ENCODE measurements at regions not wholly inside any gene's neighbourhood (a gene's known extent, or its start where the extent isn't known, plus 50 kb on each side); places are given as distances from the start of the nearest gene placed in this dataset.

DNA sequence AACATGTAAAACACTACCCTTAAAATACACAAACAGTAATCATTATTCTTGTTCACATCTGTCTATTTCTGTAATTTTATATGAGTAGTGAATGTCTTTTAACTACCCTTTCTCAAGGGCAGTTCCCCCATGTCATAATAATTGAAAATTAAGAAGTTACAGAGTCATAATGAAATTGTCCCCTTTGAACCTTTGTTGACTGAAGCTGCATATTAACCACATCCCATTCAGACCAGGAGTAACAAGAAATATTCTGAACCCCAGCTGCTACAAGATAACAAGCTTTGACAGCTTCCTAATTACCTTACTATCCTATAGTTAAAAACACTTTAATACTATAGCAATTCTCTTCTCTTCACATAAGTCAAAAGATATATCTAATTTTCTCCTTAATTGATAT is 635.9 kb upstream of the SUCLG2 start:
- DNase-seq: no peak

DNA sequence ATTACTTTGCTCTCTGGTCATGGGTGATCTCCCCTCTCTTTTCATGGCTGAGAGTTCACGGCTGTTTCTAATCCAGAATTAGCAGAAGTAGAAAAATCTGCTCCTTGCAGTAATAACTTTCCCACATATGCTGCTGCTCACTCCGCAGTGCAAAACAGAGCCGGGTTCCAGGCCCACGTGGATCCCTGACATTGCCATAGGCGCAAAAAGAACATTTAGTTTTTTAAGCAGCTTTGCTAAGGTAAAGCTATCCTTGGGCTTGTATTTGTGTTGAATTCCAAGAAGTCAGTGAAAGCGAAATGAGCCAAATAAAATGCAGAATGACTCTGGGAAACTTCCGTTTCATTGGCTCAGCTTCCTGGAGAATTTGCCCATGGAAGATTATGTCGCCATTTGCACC is 633.7 kb upstream of the SUCLG2 start:
- DNase-seq: no peak

- no peak for DNase-seq
Observed at GRCh38 chr3:68287101-68287500, 632.7 kb upstream of the SUCLG2 start.

- no peak for DNase-seq
Observed at GRCh38 chr3:68274286-68274685, 619.9 kb upstream of the SUCLG2 start.

DNA sequence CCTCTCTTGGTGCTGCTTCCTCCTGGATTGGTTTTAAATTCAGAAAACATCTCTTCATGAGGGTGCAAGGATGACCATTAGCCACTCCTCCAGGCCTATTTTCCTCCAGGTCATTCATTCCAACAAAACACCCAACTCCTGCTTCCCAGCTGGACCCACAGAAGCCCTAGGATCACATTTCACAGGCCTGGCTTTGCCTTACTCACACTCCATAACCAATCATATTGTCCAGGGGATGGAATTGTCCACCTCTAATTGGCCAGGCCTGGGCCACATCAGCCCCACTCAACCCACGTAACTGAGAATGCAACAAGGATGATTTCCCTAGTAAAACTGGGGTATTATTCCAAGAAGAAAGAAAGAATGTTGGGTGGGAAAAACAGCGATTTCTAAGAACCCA is 616.7 kb upstream of the SUCLG2 start:
- no peak for DNase-seq

DNA sequence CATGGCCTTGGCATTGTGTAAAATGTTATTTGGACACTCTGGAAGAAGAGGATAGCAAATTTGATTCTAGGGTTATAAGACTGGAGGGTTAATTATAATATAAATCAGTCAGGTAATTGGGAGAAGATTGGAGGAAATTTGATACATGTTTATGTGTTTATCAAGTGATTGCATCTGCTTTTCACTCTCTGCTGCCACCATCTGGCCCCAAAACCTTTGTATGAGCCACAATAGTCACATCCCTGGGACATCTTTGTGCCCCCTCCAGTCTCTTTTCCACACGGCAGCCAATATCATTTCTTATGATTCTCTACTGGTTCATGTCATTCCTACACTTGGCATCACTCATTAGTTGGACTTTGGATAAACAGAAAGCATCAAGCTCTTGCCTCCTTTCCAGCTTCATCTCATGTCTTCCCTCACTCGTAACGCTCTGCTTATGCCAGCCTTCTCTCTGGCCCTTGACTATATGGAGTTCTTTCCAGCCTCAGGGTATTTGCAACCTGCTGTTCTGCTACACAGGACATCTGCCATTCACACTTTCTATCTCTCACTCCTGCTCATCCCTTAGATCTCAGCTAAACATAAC is 602.3 kb upstream of the SUCLG2 start:
- peak; percentile 17 for DNase-seq

DNA sequence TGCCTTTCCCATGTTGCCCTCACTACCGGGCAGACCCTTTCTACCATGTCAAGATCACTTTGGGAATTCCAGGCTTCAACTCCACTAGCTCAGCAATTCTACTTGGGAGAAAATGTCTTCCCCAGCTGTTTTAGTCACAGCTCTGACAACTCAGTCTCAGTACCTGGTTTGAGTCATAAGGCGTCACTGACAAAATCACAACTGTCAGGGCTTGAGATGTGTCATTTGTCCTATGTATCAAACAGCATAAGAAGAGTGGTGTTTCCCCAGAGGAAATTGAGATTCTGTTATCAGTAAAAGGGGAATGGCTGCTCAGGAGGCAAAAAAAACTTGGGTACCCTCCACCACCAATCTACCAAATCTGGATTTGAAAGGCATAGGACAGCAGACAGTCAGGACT is 594.9 kb upstream of the SUCLG2 start:
- DNase-seq: no peak

DNA sequence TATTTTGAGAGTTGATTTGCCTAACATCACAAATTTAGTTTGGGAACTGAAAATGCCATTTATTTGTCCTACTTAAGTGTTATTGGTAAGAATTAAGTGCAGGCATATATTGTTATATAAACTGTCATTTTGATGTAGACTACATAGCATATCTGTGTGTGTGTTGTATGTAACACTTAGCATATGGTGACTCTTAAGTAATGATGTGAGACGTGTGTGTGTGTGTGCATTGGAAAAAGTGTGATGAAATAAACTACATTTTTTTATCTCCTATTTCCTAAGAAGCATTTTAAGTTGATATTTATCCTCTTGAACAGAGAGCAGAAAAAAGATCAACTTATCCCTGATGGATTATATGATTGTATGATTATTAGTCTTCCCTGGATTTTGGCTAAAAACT is 588.2 kb upstream of the SUCLG2 start:
- no peak for DNase-seq

- DNase-seq: no peak
Observed at GRCh38 chr3:68239542-68239941, 585.1 kb upstream of the SUCLG2 start.

- DNase-seq: no peak
Observed at GRCh38 chr3:68234076-68234780, 579.8 kb upstream of the SUCLG2 start.

DNA sequence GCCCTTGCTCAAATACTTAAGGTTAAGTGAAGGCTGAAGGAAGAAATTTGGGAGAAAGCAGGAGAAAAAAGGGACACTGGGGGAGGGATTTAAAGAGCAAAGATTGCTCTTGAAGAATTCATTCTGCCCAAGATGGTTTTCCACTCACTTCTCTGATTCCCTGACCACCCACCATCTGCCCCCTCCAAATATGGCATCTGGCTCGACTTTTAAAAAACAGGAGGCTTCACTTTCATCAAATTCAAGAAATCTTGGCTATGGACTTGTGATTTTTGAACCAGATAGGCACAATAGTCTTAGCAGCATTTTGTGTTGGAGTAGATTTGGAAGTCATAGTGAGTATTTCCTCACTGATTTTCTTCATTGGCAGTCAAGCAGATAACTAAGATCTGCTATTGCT is 574.4 kb upstream of the SUCLG2 start:
- DNase-seq: no peak

DNA sequence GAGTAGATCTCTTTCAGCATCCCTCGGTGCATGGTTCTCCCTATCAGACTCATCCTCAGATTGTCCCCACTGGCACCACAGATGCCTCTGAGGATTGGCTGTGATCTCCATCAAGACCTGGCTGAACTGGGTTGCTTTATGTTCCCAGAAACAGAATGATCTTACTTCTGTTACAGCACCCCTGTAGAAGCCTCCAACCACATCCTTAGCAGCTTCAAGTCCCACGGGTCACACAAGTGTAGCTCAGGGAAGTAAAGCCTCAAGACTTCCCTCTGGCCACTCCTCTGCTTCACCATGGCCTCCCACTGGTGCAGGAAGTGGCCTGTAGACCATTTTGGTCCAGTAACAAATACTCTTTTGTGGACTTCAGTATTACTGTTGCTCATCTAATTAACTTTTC is 566.4 kb upstream of the SUCLG2 start:
- no peak for DNase-seq

- no peak for DNase-seq
Observed at GRCh38 chr3:68211637-68212036, 557.2 kb upstream of the SUCLG2 start.

GRCh38 chr3:68210635-68211034 is 556.2 kb upstream of the SUCLG2 start:
- DNase-seq: no peak

DNA sequence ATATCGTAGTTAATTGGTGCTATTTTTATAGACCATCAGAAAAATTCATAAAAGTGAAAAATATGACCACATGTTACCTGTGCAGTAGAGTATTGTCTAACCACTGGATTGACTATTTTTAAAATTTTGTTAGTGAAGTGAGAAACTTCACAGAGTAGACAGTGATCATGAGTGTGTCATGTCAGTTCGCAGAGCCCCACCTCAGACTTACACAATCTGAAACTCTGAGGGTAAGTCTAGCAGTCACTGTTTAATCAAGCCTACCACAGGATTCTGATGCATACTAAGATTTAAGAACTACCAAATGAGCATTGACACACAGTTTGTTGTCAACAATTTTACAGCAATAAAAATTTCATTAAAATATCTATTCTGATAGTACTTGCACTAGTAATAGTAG is 552.9 kb upstream of the SUCLG2 start:
- no peak for DNase-seq

DNA sequence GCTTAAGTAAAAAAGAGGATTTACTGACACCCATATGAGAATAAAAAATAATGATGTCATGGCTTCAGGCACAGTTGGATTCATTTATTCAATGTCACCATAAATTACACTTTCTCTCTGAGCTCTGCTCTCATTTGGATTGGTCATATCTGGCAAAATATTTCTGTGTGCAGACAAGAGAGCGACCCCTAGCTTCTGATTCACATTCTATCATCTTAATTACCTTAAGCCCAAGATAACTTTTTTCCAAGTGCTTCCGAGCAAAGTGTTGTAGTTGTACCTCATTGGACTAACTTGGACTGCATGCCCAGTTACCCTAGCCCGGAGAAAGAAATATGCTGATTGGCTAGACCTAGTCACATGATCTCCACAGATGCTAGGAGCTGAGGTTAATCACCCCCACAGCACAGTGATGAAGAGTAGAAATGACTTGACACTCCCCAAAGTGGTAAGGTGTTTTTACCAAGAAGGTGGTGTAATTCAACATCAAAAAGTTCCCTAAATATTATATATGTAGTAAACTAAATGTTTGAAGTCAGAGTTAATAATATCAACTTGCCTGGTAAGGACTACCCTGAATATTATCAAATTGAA is 552.2 kb upstream of the SUCLG2 start:
- DNase-seq: no peak

GRCh38 chr3:68186733-68187132 is 532.3 kb upstream of the SUCLG2 start:
- DNase-seq: no peak

- DNase-seq: no peak
Observed at GRCh38 chr3:68176600-68176999, 522.2 kb upstream of the SUCLG2 start.

GRCh38 chr3:68173012-68173634 is 518.7 kb upstream of the SUCLG2 start:
- no peak for DNase-seq

DNA sequence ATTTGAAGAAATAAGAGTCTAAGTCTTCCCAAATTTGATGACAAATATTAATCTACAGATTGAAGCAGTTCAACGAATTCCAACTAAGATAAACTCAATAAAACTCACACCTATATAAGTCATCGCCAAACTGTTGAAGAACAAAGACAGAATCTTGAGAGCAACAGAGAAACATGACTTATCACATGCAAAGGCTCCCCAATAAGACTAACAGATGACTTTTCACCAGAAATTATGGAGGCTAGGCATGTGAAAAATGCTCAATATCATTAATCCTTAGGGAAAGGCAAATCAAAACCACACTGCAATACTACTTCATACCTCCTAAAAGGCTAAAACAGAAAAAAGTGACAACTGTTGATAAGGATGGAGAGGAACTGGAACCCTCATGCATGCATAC is 517.6 kb upstream of the SUCLG2 start:
- no peak for DNase-seq

DNA sequence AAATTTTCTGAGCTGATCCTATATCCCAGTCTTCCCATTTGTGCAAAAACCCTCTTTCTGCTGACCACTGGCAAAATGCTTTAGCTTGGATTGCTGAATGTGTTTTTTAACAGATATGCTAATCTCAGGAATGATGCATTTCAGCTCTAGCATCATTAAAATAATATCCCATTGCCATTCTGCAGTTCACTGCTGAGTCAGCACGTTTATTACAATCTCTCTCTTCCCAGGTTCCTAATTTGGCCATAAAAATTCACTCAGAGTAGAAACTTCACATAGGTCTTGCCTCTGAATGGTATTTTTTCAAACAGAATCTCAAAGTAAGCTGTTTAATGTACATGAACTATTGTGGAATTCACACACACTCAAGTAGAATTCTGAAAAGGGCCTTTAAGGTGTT is 509.6 kb upstream of the SUCLG2 start:
- no peak for DNase-seq

DNA sequence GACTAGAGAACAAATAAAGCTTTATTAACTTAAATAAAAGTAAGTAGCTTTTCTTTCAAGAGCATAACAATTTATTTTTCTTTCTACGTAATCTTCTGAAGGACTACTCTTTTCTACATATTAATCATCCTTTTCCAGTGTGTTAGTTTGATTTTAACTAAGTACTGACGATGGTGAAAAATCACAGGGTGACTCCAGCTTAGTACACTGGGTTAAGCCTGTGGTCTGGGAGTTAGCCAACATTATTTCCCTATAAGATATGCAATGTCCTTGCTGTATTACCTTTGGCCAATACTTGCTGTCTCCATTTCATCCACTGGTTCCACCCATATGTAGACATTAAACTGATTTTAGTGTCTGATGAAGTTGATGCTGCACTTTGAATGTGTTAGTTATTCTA is 508.6 kb upstream of the SUCLG2 start:
- DNase-seq: no peak

DNA sequence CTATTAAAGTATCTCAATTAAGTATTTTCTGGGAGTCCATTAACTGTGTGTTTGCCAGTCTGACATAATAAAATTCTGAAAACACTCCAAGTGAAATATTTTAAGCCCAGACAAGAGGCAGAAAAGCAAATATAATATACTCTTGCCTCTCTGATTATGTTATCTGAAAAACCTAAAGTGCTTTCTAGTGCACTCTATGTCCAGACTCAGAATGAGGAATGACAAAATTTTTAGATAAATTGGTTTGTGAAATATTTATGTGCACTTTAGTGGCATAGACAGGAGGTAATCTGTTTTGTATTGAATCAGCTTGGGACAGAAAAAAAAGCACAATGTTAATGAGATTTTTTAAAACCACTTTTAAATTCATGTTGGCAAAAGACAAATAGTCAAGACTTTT is 508.2 kb upstream of the SUCLG2 start:
- DNase-seq: no peak

GRCh38 chr3:68151359-68151758 is 496.9 kb upstream of the SUCLG2 start:
- no peak for DNase-seq
